DMS 273 treated with DMSO at 0.1 percent for 48 hours (cell line): ENCODE measurements at regions not wholly inside any gene's neighbourhood (a gene's known extent, or its start where the extent isn't known, plus 50 kb on each side); places are given as distances from the start of the nearest gene placed in this dataset.
"Not testable (repeated sequence)": the region's sequence is repeated elsewhere in the genome, so short reads cannot be mapped to it uniquely, and the experiment has no call there.

ENCODE experiments used
- DNase-seq: peaks from one replicate; lab custom pipeline; 2025; lab: John Stamatoyannopoulos, UW

DNA sequence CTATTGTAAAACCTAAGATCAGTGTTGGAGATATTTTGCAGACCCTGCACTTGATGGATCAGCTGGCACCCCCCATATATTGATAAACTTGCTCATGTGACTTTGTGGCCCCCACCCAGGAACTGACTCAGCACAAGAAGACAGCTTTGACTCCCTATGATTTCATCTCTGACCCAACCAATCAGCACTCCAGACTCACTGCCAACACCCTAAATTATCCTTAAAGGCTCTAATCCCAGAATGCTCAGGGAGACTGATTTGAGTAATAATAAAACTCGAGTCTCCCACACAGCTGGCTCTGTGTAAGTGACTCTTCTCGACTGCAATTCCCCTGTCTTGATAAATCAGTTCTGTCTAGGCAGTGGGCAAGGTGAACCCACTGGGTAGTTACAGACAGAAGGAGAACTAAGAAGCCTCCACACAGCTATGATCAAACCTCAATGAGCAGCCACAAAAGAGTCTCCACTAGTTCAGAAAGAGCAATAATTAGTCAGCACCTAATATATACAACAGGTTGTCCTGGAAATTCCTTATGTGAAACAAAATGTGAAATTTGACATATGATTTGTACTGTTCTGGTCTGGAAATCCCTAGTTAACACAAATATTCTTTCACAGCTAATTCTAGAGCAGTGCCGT lies 52.2 kb downstream of the ACTL7B start:
- no peak for DNase-seq

DNA sequence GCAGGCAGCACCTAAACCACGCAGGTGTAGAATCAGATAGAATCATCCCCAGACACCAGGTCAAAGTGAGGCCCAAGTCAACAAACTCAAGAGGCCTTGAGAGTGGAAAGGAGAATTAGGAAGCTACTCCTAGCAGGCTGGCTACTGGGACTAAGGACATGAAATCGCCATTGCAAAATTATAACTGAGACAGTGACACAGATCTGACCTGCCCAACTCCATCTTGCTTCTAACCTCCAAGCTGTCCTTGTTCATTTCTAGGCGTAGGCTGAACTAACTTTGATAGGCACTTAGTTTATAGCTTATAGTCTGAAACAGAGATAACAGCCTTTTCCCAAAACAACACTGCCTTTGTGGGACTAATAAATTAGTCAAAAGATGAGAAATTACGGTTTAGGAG lies 52.8 kb downstream of the ACTL7B start:
- no peak for DNase-seq

DNA sequence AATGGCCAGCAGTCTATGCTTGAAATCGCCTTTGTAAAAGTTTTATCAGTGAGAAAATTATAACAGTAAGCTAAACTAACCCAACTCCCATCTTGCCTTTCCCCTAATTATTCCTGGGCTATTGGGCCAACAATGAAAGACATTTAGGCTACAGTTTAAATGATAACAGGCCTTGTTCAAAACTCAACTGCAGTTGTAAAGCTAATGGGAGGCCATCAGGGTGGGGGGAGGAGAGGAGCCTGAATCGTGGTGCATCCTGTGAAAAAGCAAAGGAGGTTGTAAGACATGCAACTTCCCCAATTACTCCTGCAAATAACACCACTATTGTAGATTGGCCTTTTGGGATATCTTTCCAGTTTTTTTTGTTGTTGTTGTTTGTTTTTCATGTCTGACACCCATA lies 53.8 kb downstream of the ACTL7B start:
- no peak for DNase-seq

- DNase-seq = no peak
Measured at GRCh38 chr9:108800632-108801099, 55.1 kb downstream of the ACTL7B start.

GRCh38 chr9:108793573-108793972 lies 62.2 kb downstream of the ACTL7B start:
- DNase-seq = no peak

DNA sequence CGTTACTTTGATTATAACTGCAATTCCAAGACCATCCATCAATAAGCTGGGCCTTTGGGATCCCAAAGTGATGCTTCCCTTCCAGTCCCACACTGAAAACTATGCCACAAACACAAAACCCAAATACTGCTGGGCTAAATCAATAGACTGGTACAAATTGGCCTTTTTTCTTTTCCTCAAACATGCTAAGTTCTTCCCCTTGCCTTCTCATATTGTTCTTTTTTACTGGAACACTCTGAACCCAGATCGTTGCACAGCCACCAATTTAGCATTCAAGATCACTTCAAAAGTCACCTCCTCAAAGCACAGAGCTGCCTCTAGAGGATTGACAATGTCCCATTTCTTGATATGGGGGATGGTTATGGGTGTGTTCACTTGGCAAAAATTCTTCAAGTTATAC lies 66.0 kb downstream of the ACTL7B start:
- DNase-seq = no peak

- DNase-seq = no peak
Measured at GRCh38 chr9:108787690-108788048, 68.1 kb downstream of the ACTL7B start.

DNA sequence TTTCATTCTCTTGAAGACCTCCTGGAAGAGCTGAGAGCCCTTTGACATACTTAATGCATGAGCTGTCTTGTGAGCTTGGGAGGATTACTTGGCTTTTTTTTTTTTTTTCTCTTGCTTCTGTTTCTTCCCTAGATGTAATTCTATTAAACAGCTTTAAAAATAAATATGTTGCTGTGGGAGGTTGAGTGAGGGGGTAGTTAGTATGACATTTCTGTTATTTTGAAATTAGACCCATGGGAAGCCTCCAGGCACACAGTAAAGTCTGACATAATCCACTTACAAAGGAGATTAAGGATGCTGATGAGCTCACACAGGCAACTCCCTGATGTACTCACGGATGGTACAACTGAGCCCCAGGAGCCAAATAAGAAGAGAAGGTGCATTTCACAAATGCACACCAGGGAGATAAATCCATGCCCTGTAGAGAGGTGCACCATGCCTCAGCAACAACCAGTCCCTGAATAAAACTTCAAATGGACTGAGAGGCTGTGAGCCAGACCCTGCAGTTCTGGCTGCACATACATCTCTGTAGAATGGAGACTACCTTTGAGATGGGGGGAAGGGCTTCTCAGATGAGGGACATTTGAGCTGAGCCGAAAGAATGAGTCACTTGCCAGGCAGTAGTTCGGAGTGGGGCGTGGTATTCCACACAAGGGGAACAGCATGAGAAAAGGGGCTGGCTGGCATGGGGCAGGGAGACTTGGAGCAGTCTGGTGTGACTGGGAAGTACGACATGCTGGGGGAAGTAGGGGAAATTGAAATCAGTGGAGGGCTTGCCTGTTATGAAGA lies 68.7 kb downstream of the ACTL7B start:
- no peak for DNase-seq

DNA sequence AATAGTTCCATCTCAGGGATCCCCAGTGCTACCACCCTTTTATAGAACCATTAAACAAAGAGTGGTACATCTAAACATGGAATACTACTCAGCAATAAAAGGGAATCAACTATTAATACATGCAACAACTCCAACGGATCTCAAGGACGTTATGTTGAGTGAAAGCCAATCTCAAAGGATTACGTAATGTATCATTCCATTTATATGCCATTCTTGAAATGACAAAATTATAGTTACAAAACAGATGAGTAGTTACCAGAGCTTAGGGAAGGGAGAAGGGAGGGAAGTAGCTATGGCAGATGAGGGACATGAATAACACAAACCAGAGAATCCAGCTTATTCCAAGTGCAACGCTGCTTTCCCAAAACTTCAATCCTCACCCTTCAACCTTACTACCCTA lies 69.5 kb downstream of the ACTL7B start:
- no peak for DNase-seq

GRCh38 chr9:108784998-108785397 lies 70.8 kb downstream of the ACTL7B start:
- DNase-seq = no peak

GRCh38 chr9:108783731-108784495 lies 71.9 kb downstream of the ACTL7B start:
- no peak for DNase-seq

DNA sequence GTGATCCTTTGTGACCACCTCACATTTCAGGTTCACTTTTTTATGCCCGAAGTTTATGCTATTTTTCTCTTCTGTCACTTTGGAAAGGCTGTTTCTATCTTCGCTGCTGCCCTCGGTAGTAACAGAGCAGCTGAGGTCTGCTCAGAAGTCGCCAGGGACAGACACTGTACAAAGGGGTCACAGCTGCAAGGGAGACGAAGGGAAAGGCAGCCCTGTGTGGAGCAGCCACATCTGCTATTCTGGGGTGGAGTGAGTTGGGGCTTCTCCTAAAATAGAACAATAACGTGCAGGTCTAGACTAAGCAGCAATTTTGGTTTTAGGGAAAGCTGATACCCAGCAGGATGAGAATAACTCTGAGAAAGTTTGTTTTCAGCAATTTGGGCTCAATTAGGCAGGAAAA lies 72.5 kb downstream of the ACTL7B start:
- no peak for DNase-seq

DNA sequence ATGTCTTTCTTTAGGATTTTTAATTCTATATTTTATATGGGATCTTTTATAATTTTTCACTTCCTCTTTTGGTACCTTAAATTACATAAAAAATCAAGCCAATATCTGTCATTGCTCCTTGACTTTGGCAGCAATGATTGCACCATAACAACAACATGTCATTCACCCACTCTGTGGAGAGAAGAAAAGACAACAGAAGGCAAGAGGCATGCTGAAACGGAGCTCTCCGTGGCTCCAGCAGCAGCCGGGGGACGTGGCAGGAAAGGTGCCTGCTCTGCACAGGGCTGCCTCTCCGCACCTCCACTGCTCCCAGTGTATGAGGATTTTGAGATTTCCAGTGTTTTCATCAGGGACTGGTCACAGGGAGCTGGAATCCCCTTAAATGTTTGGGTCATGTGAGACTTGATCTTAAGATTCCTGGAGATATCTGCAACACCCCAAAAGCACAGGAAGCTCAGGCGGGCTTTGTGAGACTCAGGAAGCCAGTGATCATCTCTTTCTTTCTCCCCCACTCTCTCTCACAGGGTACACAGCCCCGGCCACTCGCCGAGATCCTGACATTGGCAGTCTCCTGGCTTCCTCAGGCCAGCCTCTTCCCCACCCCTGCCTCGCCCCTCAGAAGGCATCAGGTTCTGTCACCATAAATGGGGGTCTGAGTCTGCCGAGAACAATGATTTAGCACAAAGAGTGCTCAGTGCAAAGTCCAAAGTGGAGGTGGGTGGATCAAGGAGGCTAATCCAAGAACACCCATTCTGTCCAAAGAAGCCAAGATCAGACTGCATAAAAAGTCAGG lies 74.6 kb downstream of the ACTL7B start:
- no peak for DNase-seq

DNA sequence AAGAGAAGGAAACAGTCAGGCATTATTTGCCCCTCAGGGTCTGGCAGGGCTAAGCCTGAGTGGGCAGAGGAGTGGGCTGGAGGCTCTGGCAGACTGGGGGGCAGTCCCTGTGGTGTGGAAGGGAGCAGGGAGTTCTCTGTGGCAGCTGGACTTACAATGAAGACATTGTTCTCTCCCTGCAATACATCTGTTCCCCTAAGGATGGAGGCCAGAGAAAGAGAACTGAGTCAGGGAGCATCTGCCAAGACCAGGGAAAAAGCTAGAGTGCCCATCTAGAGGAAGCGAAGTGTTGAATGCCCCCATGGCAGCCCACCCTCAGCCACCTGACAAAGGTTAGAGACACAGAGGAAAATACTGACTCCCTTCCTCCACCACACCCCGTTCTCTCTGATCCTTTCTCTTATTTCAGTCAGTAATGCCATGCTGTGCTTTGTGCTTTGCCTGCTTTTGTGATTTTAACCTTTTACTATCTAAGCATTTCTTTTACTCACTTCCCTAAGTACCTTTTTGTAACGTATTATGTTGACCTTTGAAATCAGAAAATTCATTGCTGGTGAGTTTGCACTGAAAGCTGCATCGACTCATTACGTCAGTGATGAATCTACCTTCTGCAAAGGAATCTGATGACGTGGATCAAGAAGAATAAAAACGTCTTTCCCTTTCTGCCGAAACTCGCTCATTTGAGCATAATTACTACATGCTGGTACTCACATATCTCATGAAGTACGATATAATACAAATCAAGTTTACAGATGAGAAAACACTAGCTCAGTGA lies 76.0 kb downstream of the ACTL7B start:
- DNase-seq = no peak

DNA sequence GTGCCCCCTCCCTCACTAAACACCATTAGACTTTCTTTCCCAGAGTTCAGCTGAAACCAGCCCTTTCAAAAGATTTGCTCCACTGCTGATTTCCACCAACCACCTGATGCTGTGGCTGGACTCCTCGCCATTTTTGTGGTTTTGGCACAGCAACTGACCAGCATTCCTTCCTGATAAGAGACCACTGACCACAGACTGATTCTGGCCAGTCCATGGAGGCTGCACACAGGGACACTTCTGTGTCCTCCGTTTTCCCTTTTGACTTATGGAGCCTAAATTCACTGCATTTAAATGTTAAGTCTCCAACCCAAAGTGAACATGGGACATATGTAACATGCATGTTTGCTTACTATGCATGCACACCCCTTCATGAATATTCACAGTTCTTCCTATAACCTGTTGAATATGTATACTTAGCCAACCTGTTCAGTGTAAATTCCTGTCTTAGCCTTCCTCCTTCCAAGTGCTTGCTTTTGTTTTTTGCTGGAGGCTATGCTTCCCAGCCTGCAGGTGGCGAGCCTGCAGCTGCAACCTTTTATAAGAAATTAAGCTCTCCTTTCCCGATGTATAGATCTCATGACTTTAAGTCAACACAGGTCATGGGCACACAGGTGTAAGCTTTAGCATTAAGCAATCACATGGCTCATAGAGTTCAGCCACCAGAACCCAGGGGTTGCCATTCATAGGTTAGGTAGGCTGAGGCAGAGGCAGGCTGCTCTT lies 78.7 kb downstream of the ACTL7B start:
- DNase-seq = no peak

GRCh38 chr9:108775901-108776306 lies 79.9 kb downstream of the ACTL7B start:
- DNase-seq = no peak

- not testable (repeated sequence) for DNase-seq
Measured at GRCh38 chr9:108774088-108774487, 81.7 kb downstream of the ACTL7B start.

- DNase-seq = no peak
Measured at GRCh38 chr9:108772301-108772894, 83.4 kb downstream of the ACTL7B start.

- no peak for DNase-seq
Measured at GRCh38 chr9:108768744-108769143, 87.0 kb downstream of the ACTL7B start.

DNA sequence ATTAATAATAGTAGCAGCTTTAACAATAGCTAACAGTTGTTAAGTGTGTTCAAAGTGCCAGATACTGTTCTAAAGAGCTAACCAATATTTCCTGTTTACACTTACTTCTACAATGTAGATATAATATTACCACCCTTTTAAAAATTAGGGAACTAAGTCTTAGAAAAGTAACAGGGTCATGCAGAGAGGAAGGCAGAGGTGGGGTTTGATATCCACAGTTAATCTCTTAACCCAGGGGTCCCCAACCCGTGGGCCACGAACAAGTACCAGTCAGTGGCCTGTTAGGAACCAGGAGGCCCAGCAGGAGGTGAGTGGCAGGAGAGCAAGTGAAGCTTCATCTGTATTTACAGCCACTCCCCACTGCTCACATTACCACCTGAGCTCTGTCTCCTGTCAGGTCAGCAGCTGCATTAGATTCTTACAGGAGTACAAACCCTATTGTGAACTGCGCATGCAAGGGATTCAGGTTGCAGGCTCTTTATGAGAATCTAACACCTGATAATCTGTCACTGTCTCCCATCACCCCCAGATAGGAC lies 89.1 kb downstream of the ACTL7B start:
- DNase-seq = no peak
